COLO668 (cell line): ENCODE measurements at regions not wholly inside any gene's neighbourhood (a gene's known extent, or its start where the extent isn't known, plus 50 kb on each side); places are given as distances from the start of the nearest gene placed in this dataset.

Experiments used
- DNase-seq: peaks from one replicate; lab custom pipeline; 2025; ENCODE audit not compliant: unreplicated experiment; lab: John Stamatoyannopoulos, UW

- no peak for DNase-seq
These were observed 243.4 kb upstream of the GADL1 start for GRCh38 chr3:31137718-31138465.

- no peak for DNase-seq
These were observed 246.0 kb upstream of the GADL1 start for GRCh38 chr3:31140470-31140869.

- DNase-seq: no peak
These were observed 247.7 kb upstream of the GADL1 start for GRCh38 chr3:31142139-31142538.

- no peak for DNase-seq
These were observed 248.1 kb upstream of the GADL1 start for GRCh38 chr3:31142543-31142942.

- no peak for DNase-seq
These were observed 250.6 kb upstream of the GADL1 start for GRCh38 chr3:31145062-31145461.

GRCh38 chr3:31147550-31147949 lies 253.1 kb upstream of the GADL1 start:
- DNase-seq: no peak

GRCh38 chr3:31157047-31157694 lies 262.7 kb upstream of the GADL1 start:
- no peak for DNase-seq

- DNase-seq: peak; percentile 15
These were observed 263.6 kb upstream of the GADL1 start for GRCh38 chr3:31157893-31158620.

- DNase-seq: no peak
These were observed 265.0 kb upstream of the GADL1 start for GRCh38 chr3:31159331-31160039.

GRCh38 chr3:31161889-31162288 lies 267.4 kb upstream of the GADL1 start:
- DNase-seq: no peak

GRCh38 chr3:31164381-31164780 lies 269.9 kb upstream of the GADL1 start:
- no peak for DNase-seq

- DNase-seq: no peak
These were observed 271.0 kb upstream of the GADL1 start for GRCh38 chr3:31165399-31165860.

- no peak for DNase-seq
These were observed 271.9 kb upstream of the GADL1 start for GRCh38 chr3:31166249-31166885.

GRCh38 chr3:31167666-31168065 lies 273.2 kb upstream of the GADL1 start:
- no peak for DNase-seq

- no peak for DNase-seq
These were observed 276.6 kb upstream of the GADL1 start for GRCh38 chr3:31170932-31171670.

- no peak for DNase-seq
These were observed 277.9 kb upstream of the GADL1 start for GRCh38 chr3:31172336-31172735.

GRCh38 chr3:31173118-31173718 lies 278.8 kb upstream of the GADL1 start:
- no peak for DNase-seq

GRCh38 chr3:31174079-31174478 lies 279.6 kb upstream of the GADL1 start:
- no peak for DNase-seq

- DNase-seq: no peak
These were observed 281.6 kb upstream of the GADL1 start for GRCh38 chr3:31176045-31176444.

- DNase-seq: no peak
These were observed 284.0 kb upstream of the GADL1 start for GRCh38 chr3:31178467-31178866.
